Chondrocyte (in vitro differentiated cells): ENCODE measurements at regions not wholly inside any gene's neighbourhood (a gene's known extent, or its start where the extent isn't known, plus 50 kb on each side); places are given as distances from the start of the nearest gene placed in this dataset.

Experiments
- DNase-seq: peaks from one replicate; pipeline ENCODE4 v3.0.0; 2021; ENCODE audit warnings: mixed read lengths, low spot score
- H3K27ac Mint-ChIP-seq: one replicate; pipeline ENCODE4 v1.8.0; 2021; ENCODE audit warnings: mild to moderate bottlenecking, moderate library complexity, mixed read lengths; ENCODE audit not compliant: unreplicated experiment
- H3K27me3 Mint-ChIP-seq: 2 replicates; pipeline ENCODE4 v1.8.0; 2021; ENCODE audit warnings: low read depth, mixed read lengths
- H3K36me3 Mint-ChIP-seq: 2 replicates; pipeline ENCODE4 v1.8.0; 2021; ENCODE audit warnings: low read depth, mixed read lengths
- H3K4me1 Mint-ChIP-seq: 2 replicates; pipeline ENCODE4 v1.8.0; 2021; ENCODE audit warnings: low read depth, mild to moderate bottlenecking, mixed read lengths
- H3K4me3 Mint-ChIP-seq: one replicate; pipeline ENCODE4 v1.8.0; 2021; ENCODE audit warnings: mild to moderate bottlenecking, moderate library complexity, mixed read lengths; ENCODE audit not compliant: unreplicated experiment
- H3K9me3 Mint-ChIP-seq: 2 replicates; pipeline ENCODE4 v1.8.0; 2021; ENCODE audit warnings: low read depth, mixed read lengths
- TF ChIP-seq, protein P1 (sequence below): fragments of 200-600 bp; sonication (generic); IDR thresholded peaks from 2 replicates; pipeline ENCODE4 v1.5.0; 2021; ENCODE audit warnings: antibody characterized with exemption, mild to moderate bottlenecking, moderate library complexity

DNA sequence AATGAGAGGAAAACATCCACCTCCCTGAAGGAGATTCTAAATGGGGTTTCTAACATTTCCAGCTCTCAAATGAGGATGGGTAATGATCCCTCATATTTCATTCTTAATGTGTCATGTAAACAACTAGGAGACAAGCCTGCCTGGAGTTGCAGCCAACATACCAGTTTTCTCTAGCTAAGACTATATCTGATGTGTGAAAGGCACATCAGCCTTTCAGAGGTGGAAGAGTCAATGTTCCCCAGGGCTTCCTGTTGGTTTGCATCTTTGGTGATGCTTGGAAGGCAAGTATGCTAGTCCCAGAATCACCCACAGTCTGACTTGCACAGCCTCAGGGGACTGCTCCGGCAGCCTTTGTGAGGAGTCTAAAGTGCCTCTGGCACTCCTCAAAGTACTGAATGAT, 921.2 kb downstream of the SQOR start:
- TF ChIP-seq, protein P1, sequence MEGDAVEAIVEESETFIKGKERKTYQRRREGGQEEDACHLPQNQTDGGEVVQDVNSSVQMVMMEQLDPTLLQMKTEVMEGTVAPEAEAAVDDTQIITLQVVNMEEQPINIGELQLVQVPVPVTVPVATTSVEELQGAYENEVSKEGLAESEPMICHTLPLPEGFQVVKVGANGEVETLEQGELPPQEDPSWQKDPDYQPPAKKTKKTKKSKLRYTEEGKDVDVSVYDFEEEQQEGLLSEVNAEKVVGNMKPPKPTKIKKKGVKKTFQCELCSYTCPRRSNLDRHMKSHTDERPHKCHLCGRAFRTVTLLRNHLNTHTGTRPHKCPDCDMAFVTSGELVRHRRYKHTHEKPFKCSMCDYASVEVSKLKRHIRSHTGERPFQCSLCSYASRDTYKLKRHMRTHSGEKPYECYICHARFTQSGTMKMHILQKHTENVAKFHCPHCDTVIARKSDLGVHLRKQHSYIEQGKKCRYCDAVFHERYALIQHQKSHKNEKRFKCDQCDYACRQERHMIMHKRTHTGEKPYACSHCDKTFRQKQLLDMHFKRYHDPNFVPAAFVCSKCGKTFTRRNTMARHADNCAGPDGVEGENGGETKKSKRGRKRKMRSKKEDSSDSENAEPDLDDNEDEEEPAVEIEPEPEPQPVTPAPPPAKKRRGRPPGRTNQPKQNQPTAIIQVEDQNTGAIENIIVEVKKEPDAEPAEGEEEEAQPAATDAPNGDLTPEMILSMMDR: no peak
- Mint-ChIP-seq H3K27me3 (no peaks in the 10 kb centered on the region), H3K9me3 (peaks cover 8% of the 10 kb centered on the region), H3K4me1 (no peaks in the 10 kb centered on the region), H3K36me3 (no peaks in the 10 kb centered on the region), H3K27ac (no peak overlapping the region), H3K4me3 (no peak overlapping the region)
- DNase-seq: no peak

DNA sequence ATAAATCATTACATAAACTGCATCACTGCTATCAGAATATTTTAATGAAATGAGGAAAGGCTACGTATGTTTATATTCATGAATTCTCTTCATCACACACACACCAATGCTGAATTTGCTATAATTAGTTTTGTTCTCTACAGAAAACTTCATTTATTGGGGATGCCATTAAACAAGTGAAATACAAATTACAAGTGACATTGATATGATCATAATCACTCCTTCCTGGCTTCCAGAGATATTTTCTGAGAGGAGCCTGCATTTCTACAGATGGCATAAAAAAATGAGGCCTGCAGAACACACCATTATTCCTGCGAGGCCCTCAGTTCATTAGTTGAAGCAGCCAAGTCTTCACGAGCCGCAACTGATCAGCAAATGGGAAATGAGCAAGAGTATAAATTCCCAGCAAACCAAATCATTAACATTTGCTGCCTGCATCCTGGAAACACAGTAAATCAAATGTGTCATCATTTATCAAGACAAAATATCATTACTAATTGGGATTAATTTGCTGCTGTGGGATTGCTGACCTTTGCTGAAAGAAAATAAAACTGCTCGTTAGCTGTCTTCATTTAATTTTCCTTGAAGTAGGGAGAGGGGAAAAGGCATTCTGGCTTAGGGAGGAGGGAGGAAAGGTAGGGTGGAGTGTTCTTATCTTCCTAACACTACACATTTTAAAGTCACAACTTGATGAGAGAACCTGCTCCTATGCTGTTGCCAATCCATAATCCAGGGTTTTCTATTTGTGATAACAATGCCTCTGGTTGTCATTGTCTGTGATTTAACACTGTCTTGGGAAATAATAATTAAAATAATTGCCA, 921.9 kb downstream of the SQOR start:
- H3K36me3 Mint-ChIP-seq: no peaks in the 10 kb centered on the region
- TF ChIP-seq, protein P1: no peak
- peaks cover 8% of the 10 kb centered on the region for H3K9me3 Mint-ChIP-seq
- H3K27ac Mint-ChIP-seq: no peak overlapping the region
- H3K4me3 Mint-ChIP-seq: no peak overlapping the region
- H3K4me1 Mint-ChIP-seq: no peaks in the 10 kb centered on the region
- H3K27me3 Mint-ChIP-seq: no peaks in the 10 kb centered on the region
- no peak for DNase-seq

DNA sequence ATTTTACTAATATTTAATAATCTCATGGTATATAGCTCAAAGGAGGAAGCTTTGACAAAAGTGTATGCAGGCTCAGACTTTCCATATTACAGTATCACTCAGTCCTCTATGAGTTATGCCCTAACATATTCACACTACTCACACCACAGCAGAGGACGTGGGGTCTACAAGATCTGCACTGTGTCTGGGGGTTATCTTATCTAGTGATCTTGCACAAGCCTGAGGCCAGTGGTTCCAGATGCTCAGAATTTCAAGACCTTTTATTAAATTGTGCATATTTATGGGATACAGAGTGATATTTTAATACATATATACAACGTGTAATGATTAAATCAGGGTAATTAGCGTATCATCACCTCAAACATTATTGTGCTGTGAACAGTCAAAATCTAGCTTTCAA, 933.1 kb downstream of the SQOR start:
- DNase-seq: no peak
- no peaks in the 10 kb centered on the region for H3K9me3 Mint-ChIP-seq
- no peaks in the 10 kb centered on the region for H3K36me3 Mint-ChIP-seq
- TF ChIP-seq, protein P1: no peak
- H3K27me3 Mint-ChIP-seq: no peaks in the 10 kb centered on the region
- no peaks in the 10 kb centered on the region for H3K4me1 Mint-ChIP-seq
- no peak overlapping the region for H3K4me3 Mint-ChIP-seq
- no peak overlapping the region for H3K27ac Mint-ChIP-seq

DNA sequence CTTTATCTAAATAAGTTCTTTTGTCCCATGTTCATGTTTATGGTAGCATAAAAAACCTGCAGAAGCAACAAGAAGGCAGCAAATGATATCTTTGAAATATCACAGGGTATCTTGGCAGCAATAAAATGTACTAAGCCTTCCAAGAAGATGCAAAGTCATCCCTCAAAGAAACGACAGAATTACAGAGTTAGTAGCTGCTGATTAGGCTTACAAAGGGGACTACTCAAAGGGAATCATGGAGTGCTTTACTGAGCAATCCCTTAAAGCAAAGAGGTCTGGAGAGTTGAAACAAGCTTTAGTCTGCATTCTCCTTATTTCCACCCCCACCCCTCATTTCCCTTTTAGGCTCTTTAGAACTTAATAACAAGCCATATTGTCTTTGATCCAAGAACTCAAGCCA, 935.0 kb downstream of the SQOR start:
- Mint-ChIP-seq H3K4me1 (no peaks in the 10 kb centered on the region), H3K27ac (no peak overlapping the region), H3K27me3 (no peaks in the 10 kb centered on the region), H3K36me3 (no peaks in the 10 kb centered on the region), H3K4me3 (no peak overlapping the region), H3K9me3 (no peaks in the 10 kb centered on the region)
- TF ChIP-seq, protein P1: no peak
- DNase-seq: no peak

DNA sequence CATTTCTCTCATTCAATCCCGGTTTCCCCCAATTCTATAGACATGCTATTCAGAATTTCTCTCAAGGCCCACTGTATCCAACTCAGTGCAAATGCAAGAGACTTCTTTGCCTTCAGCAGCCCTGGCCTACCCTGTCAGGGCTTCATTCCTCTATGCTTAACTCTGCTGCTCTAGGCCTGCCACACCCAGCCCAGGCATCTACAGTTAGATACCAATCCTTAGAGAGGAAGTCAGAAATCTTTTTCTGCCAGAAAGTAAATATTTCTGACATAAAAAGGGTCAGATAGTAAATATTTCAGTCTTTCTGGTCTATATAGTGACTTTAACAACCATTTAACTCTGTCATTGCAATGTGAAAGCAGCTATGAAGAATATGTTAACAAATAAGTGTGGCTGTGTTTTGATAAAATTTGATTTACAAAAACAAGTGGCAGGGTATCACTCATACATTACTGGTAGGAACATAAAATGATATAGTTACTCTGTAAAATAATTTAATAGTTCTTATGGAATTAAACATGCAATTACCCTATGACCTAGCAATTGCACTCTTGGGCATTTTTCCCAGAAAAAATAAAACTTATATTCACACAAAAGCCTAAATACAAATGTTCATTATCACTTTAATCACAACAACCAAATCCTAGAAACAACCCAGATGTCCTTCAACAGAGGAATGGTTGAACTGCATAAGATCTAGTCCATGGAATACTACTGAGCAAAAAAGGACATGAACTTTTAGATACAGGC, 942.0 kb downstream of the SQOR start:
- Mint-ChIP-seq H3K36me3 (no peaks in the 10 kb centered on the region), H3K4me1 (peaks cover 8% of the 10 kb centered on the region), H3K27ac (no peak overlapping the region), H3K4me3 (no peak overlapping the region), H3K9me3 (no peaks in the 10 kb centered on the region), H3K27me3 (no peaks in the 10 kb centered on the region)
- TF ChIP-seq, protein P1: no peak
- no peak for DNase-seq
